ENCODE measurements at regions not wholly inside any gene's neighbourhood (a gene's known extent, or its start where the extent isn't known, plus 50 kb on each side); places are given as distances from the start of the nearest gene placed in this dataset.

- TF ChIP-seq CTCF (IDR thresholded peaks at IDR 0.05; ENCODE audit: low read depth, low read length, missing input control), result no peak
- TF ChIP-seq RAD21 (IDR thresholded peaks at IDR 0.05), result no peak
- TF ChIP-seq JUND (IDR thresholded peaks at IDR 0.05), result no peak
- no peak for TF ChIP-seq ZBTB33 (IDR thresholded peaks at IDR 0.05)
- TF ChIP-seq FOXA2 (IDR thresholded peaks at IDR 0.05), result no peak
- no peak for TF ChIP-seq SP1 (IDR thresholded peaks at IDR 0.05)
- TF ChIP-seq HNF4A (conservative IDR thresholded peaks at IDR 0.05), result no peak
- no peak for TF ChIP-seq MAX (IDR thresholded peaks at IDR 0.05)
- TF ChIP-seq REST (IDR thresholded peaks at IDR 0.05), result no peak
- TF ChIP-seq GABPA (IDR thresholded peaks at IDR 0.05 in 1 of 2, conservative IDR thresholded peaks at IDR 0.05 in 1 of 2), result no peak
- no peak for TF ChIP-seq TAF1 (conservative IDR thresholded peaks at IDR 0.05)
- TF ChIP-seq EGR1 (IDR thresholded peaks at IDR 0.05; ENCODE audit: low read depth in 2 of 2), result no peak
- TF ChIP-seq YY1 (IDR thresholded peaks at IDR 0.05), result no peak
- TF ChIP-seq RXRA (IDR thresholded peaks at IDR 0.05), result no peak
Measured at GRCh38 chr13:47796816-47797215, 204.3 kb downstream of the SUCLA2 start.
